ENCODE measurements at regions not wholly inside any gene's neighbourhood (a gene's known extent, or its start where the extent isn't known, plus 50 kb on each side); places are given as distances from the start of the nearest gene placed in this dataset.

DNA sequence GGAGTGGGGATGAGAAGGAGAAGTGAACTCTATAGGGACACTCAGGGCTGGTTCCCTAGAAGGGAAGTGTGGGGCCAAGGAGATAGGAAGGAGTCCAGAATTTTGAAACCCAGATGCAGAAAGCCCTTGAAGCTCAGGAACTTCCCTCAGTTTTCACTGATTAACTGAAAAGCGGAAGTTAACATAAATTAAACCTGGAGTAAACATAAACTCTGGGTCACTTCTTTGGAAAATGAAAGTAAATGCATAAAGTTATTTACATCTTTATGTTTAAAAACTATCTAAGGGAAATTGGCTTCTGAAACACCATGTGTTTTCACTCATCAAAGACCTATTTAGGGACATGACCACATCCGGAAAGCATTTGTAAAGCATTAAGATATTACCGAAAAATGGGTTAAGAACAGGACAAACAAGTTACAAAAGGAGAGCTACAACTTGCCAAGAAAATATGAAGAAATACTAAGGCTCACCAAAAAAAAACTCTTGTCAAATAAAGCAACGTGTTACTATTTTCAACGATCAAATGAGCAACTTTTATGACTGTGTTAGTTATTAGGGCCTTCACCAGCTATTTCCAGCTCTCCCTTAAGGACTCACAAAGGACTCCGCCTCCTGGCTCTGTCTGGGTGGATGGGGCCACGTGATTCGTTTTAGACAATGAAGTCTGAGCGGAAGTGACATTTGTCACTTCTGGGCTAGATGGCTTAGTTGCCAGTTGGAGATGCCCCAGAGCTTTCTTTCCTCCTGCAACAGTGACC, 439.1 kb upstream of the ZNF507 start:
- no peak for TF ChIP-seq EP300 (IDR thresholded peaks at IDR 0.05; ENCODE audit: borderline replicate concordance)
- no peak for TF ChIP-seq YY1 (IDR thresholded peaks at IDR 0.05; ENCODE audit: low read depth)
- TF ChIP-seq, protein P1, sequence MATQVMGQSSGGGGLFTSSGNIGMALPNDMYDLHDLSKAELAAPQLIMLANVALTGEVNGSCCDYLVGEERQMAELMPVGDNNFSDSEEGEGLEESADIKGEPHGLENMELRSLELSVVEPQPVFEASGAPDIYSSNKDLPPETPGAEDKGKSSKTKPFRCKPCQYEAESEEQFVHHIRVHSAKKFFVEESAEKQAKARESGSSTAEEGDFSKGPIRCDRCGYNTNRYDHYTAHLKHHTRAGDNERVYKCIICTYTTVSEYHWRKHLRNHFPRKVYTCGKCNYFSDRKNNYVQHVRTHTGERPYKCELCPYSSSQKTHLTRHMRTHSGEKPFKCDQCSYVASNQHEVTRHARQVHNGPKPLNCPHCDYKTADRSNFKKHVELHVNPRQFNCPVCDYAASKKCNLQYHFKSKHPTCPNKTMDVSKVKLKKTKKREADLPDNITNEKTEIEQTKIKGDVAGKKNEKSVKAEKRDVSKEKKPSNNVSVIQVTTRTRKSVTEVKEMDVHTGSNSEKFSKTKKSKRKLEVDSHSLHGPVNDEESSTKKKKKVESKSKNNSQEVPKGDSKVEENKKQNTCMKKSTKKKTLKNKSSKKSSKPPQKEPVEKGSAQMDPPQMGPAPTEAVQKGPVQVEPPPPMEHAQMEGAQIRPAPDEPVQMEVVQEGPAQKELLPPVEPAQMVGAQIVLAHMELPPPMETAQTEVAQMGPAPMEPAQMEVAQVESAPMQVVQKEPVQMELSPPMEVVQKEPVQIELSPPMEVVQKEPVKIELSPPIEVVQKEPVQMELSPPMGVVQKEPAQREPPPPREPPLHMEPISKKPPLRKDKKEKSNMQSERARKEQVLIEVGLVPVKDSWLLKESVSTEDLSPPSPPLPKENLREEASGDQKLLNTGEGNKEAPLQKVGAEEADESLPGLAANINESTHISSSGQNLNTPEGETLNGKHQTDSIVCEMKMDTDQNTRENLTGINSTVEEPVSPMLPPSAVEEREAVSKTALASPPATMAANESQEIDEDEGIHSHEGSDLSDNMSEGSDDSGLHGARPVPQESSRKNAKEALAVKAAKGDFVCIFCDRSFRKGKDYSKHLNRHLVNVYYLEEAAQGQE (IDR thresholded peaks at IDR 0.05; ENCODE audit: low read depth) = no peak
- TF ChIP-seq TEAD4 (IDR thresholded peaks at IDR 0.05) = no peak
- TF ChIP-seq TCF12 (IDR thresholded peaks at IDR 0.05; ENCODE audit: low read depth) = no peak
- TF ChIP-seq, protein P2, sequence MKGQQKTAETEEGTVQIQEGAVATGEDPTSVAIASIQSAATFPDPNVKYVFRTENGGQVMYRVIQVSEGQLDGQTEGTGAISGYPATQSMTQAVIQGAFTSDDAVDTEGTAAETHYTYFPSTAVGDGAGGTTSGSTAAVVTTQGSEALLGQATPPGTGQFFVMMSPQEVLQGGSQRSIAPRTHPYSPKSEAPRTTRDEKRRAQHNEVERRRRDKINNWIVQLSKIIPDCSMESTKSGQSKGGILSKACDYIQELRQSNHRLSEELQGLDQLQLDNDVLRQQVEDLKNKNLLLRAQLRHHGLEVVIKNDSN (IDR thresholded peaks at IDR 0.05) = no peak

All from Ishikawa (cell line).